ENCODE measurements at regions not wholly inside any gene's neighbourhood (a gene's known extent, or its start where the extent isn't known, plus 50 kb on each side); places are given as distances from the start of the nearest gene placed in this dataset.

DNA sequence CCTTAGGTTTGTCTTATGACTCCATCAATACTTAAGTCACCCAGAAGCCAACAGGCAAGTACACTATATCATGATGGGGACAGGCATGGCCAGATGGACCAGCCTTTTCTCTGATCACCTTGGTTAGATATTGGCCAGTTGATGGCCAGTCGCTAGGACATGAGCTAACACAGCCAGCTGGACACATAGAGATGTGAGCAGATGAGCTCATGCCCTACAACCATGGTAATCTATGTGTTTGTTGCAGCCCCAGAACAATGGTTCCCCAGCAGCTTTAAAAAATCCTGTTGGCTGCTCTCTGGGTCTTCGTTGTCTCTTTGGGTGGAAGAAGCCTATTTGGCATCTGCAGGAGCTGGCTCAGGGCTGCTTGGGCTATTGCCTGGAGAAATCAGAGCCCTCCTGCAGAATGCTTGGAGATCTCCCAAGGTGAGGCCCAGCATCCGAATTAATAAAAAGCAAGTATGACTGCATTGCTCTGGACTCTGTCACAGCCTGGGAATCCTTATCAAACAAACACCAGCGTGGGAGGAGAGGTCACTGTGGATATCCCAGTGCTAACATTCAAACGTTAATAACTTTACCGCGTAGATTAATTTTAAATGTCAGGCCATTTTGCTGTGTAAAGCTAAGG lies 62.3 kb upstream of the KLHL29 start:
- H3K4me3 ChIP-seq (ENCODE audit: low read length): no peak overlapping the region
- no peaks in the 10 kb centered on the region for H3K9me3 ChIP-seq (ENCODE audit: control insufficient read depth, insufficient read depth, low read length)
- Mint-ChIP-seq H3K27ac (no peak overlapping the region), H3K4me1 (no peaks in the 10 kb centered on the region), H3K4me3 (no peak overlapping the region), H3K36me3 (no peaks in the 10 kb centered on the region), H3K27me3 (ENCODE audit: low read depth in 2 of 2) (peaks cover 10 to 25% of the 10 kb centered on the region in 2 donors), H3K9me3 (no peaks in the 10 kb centered on the region)
- DNase-seq: no peak
- peaks cover 3% of the 10 kb centered on the region for H3K27me3 ChIP-seq (ENCODE audit: control insufficient read depth, insufficient read depth, low read length)
- no peaks in the 10 kb centered on the region for H3K36me3 ChIP-seq (ENCODE audit: control insufficient read depth, insufficient read depth, low read length)
- no peaks in the 10 kb centered on the region for H3K4me1 ChIP-seq (ENCODE audit: control insufficient read depth, insufficient read depth, low read length)
- no peak overlapping the region for H3K27ac ChIP-seq (ENCODE audit: low read length)
- TF ChIP-seq, protein P1, sequence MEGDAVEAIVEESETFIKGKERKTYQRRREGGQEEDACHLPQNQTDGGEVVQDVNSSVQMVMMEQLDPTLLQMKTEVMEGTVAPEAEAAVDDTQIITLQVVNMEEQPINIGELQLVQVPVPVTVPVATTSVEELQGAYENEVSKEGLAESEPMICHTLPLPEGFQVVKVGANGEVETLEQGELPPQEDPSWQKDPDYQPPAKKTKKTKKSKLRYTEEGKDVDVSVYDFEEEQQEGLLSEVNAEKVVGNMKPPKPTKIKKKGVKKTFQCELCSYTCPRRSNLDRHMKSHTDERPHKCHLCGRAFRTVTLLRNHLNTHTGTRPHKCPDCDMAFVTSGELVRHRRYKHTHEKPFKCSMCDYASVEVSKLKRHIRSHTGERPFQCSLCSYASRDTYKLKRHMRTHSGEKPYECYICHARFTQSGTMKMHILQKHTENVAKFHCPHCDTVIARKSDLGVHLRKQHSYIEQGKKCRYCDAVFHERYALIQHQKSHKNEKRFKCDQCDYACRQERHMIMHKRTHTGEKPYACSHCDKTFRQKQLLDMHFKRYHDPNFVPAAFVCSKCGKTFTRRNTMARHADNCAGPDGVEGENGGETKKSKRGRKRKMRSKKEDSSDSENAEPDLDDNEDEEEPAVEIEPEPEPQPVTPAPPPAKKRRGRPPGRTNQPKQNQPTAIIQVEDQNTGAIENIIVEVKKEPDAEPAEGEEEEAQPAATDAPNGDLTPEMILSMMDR (IDR thresholded peaks at IDR 0.05): no peak
- no peak for ATAC-seq
- 92% methylated on average over 7 of the region's 7 CpGs for WGBS (ENCODE audit: insufficient coverage)
- intact Hi-C loops (cut with micrococcal nuclease): no loop called here

DNA sequence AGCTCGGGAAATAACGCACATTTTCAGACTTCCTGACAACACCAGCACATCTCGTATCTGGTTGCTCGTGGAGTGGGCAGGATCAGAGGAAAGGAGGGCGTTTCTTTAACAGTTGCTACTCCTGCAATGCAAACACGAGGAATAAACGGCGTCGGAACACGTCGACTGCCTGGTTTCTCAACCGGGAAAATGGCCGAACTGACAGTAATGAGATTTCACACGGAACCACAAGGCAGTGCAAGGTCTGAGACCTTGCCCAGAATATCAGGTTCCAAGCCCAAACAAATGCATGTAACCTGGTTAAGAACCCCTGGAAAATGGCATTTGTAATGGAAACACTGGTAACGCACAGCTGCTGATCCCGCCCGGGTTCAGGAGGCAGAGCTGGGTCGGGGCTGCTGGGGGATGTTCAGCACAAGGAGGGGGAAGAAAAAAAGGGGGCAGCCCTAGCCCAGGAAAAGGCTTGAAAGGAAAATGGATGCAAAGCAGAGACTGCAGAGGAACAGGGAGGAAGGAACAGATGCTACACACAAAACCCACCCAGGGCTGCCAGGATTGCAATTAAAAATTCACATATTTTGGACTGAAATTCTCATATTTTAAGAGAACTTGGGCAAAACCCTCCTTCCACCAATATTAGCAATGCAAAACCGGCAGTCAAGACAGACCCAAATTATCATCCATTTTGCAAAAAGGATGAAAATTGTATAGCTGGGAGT lies 61.6 kb upstream of the KLHL29 start:
- no peaks in the 10 kb centered on the region for H3K9me3 Mint-ChIP-seq
- Histone ChIP-seq H3K27ac (ENCODE audit: low read length) (no peak overlapping the region), H3K4me1 (ENCODE audit: control insufficient read depth, insufficient read depth, low read length) (no peaks in the 10 kb centered on the region), H3K4me3 (ENCODE audit: low read length) (no peak overlapping the region), H3K36me3 (ENCODE audit: control insufficient read depth, insufficient read depth, low read length) (no peaks in the 10 kb centered on the region), H3K9me3 (ENCODE audit: control insufficient read depth, insufficient read depth, low read length) (no peaks in the 10 kb centered on the region), H3K27me3 (ENCODE audit: control insufficient read depth, insufficient read depth, low read length) (peaks cover 3% of the 10 kb centered on the region)
- intact Hi-C loops (cut with micrococcal nuclease): no loop called here
- TF ChIP-seq, protein P1 (IDR thresholded peaks at IDR 0.05): no peak
- no peaks in the 10 kb centered on the region for H3K4me1 Mint-ChIP-seq
- H3K36me3 Mint-ChIP-seq: no peaks in the 10 kb centered on the region
- peaks cover 10 to 25% of the 10 kb centered on the region in 2 donors for H3K27me3 Mint-ChIP-seq (ENCODE audit: low read depth in 2 of 2)
- WGBS (ENCODE audit: insufficient coverage): 88% methylated on average over 19 of the region's 19 CpGs
- DNase-seq: no peak
- ATAC-seq: no peak
- no peak overlapping the region for H3K4me3 Mint-ChIP-seq
- no peak overlapping the region for H3K27ac Mint-ChIP-seq

DNA sequence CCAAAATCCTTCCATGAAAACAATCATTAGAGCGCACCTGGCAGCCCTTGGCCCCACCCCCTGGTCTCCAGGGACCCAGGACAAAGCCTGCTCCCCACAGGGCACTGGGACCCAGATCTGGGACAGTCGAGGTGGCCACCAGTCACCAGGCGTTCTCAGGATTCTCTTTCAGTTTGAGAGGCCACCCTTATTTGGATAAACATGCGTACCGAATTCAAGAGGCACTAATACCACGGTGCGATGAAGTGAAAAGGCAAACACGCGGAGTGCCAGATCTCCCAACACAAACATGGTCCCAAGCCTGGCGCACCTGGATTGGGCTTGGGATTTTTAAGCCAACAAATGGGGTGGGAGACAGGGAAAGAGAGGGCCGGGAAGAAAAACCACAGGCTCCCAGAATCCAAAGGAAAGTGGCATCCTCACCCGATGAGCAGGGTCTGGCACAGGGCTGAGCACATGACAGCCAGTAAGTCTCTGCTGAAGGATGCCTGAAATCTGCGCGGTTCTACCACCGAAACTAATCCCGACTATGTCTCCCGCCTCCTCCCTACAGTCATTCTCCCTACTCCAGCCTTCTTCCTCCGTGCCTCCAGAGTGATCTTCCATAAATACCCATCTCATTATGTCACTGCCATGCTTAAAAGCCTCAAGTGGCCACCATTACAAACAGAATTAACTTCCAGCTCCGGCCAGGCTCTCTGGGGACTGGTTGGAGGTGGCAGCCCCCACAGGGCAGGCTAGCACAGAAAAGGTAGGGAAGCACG lies 60.9 kb upstream of the KLHL29 start:
- no peak for DNase-seq
- Histone ChIP-seq H3K4me1 (ENCODE audit: control insufficient read depth, insufficient read depth, low read length) (no peaks in the 10 kb centered on the region), H3K9me3 (ENCODE audit: control insufficient read depth, insufficient read depth, low read length) (no peaks in the 10 kb centered on the region), H3K27ac (ENCODE audit: low read length) (no peak overlapping the region), H3K4me3 (ENCODE audit: low read length) (no peak overlapping the region), H3K27me3 (ENCODE audit: control insufficient read depth, insufficient read depth, low read length) (peaks cover 3% of the 10 kb centered on the region), H3K36me3 (ENCODE audit: control insufficient read depth, insufficient read depth, low read length) (no peaks in the 10 kb centered on the region)
- intact Hi-C loops (cut with micrococcal nuclease): no loop called here
- no peak for ATAC-seq
- Mint-ChIP-seq H3K4me1 (no peaks in the 10 kb centered on the region), H3K9me3 (no peaks in the 10 kb centered on the region), H3K27ac (no peak overlapping the region), H3K27me3 (ENCODE audit: low read depth in 2 of 2) (peaks cover 10 to 25% of the 10 kb centered on the region in 2 donors), H3K36me3 (no peaks in the 10 kb centered on the region), H3K4me3 (no peak overlapping the region)
- 92% methylated on average over 19 of the region's 20 CpGs for WGBS (ENCODE audit: insufficient coverage)
- TF ChIP-seq, protein P1 (IDR thresholded peaks at IDR 0.05): no peak
